Nephron (organoid): ENCODE measurements at regions not wholly inside any gene's neighbourhood (a gene's known extent, or its start where the extent isn't known, plus 50 kb on each side); places are given as distances from the start of the nearest gene placed in this dataset.
A peak's percentile ranks its signal among the peaks of the same experiment; 100 is the strongest.

ENCODE experiments used
- H3K27ac Mint-ChIP-seq, 3 experiments: 2 replicates each; pipeline ENCODE4 v1.8.0; 2020; ENCODE audit warnings: mixed read lengths in 3 of 3, mild to moderate bottlenecking in 2 of 3, moderate library complexity in 1 of 3
- H3K27me3 Mint-ChIP-seq: 2 replicates; pipeline ENCODE4 v1.8.0; 2021; ENCODE audit warnings: low read depth, mild to moderate bottlenecking, moderate library complexity, mixed read lengths
- H3K36me3 Mint-ChIP-seq: 2 replicates; pipeline ENCODE4 v1.8.0; 2020; ENCODE audit warnings: low read depth, mixed read lengths
- H3K4me1 Mint-ChIP-seq: 2 replicates; pipeline ENCODE4 v1.8.0; 2020; ENCODE audit warnings: mixed read lengths
- H3K4me3 Mint-ChIP-seq, 3 experiments: 2 replicates each; pipeline ENCODE4 v1.8.0; 2020; ENCODE audit warnings: mild to moderate bottlenecking in 3 of 3, mixed read lengths in 3 of 3, moderate library complexity in 2 of 3
- H3K9me3 Mint-ChIP-seq: 2 replicates; pipeline ENCODE4 v1.8.0; 2020; ENCODE audit warnings: mixed read lengths
- CTCF ChIP-seq, 3 experiments: fragments of 200-600 bp; sonication (generic); IDR thresholded peaks; one replicate each; pipeline ENCODE4 v1.5.0; 2021; ENCODE audit warnings: antibody characterized with exemption in 3 of 3; ENCODE audit not compliant: unreplicated experiment in 3 of 3

GRCh38 chr6:14974372-14974771, 271.5 kb upstream of the JARID2 start:
- H3K36me3 Mint-ChIP-seq: no peaks in the 10 kb centered on the region
- TF ChIP-seq CTCF (IDR thresholded peaks at IDR 0.05; ENCODE audit: unreplicated experiment in 3 of 3): no peak
- H3K4me3 Mint-ChIP-seq: no peak overlapping the region
- H3K9me3 Mint-ChIP-seq: peaks cover 5% of the 10 kb centered on the region
- no peaks in the 10 kb centered on the region for H3K27me3 Mint-ChIP-seq
- H3K4me1 Mint-ChIP-seq: peaks cover 7% of the 10 kb centered on the region
- peak overlapping the region in 1 of 3 experiments; percentile 5 for H3K27ac Mint-ChIP-seq

GRCh38 chr6:14974792-14975470, 270.9 kb upstream of the JARID2 start:
- TF ChIP-seq CTCF (IDR thresholded peaks at IDR 0.05; ENCODE audit: unreplicated experiment in 3 of 3): no peak
- Mint-ChIP-seq H3K4me1 (peaks cover 7% of the 10 kb centered on the region), H3K9me3 (peaks cover 3% of the 10 kb centered on the region), H3K27me3 (no peaks in the 10 kb centered on the region), H3K36me3 (no peaks in the 10 kb centered on the region), H3K27ac (peak overlapping the region in 2 of 3 experiments; percentile 4 to 21), H3K4me3 (no peak overlapping the region)

- H3K27me3 Mint-ChIP-seq: no peaks in the 10 kb centered on the region
- H3K36me3 Mint-ChIP-seq: no peaks in the 10 kb centered on the region
- TF ChIP-seq CTCF (IDR thresholded peaks at IDR 0.05; ENCODE audit: unreplicated experiment in 3 of 3): no peak
- peak overlapping the region in 2 of 3 experiments; percentile 4 to 21 for H3K27ac Mint-ChIP-seq
- peaks cover 7% of the 10 kb centered on the region for H3K4me1 Mint-ChIP-seq
- no peak overlapping the region for H3K4me3 Mint-ChIP-seq
- no peaks in the 10 kb centered on the region for H3K9me3 Mint-ChIP-seq
These were observed 270.4 kb upstream of the JARID2 start for GRCh38 chr6:14975471-14975817.

GRCh38 chr6:14977747-14978382, 268.0 kb upstream of the JARID2 start:
- Mint-ChIP-seq H3K4me1 (peaks cover 12% of the 10 kb centered on the region), H3K9me3 (no peaks in the 10 kb centered on the region), H3K27ac (no peak overlapping the region), H3K27me3 (no peaks in the 10 kb centered on the region), H3K36me3 (no peaks in the 10 kb centered on the region), H3K4me3 (no peak overlapping the region)
- no peak for TF ChIP-seq CTCF (IDR thresholded peaks at IDR 0.05; ENCODE audit: unreplicated experiment in 3 of 3)

- no peak for TF ChIP-seq CTCF (IDR thresholded peaks at IDR 0.05; ENCODE audit: unreplicated experiment in 3 of 3)
- Mint-ChIP-seq H3K27ac (no peak overlapping the region), H3K4me3 (no peak overlapping the region), H3K4me1 (peaks cover 29% of the 10 kb centered on the region), H3K36me3 (no peaks in the 10 kb centered on the region), H3K9me3 (no peaks in the 10 kb centered on the region), H3K27me3 (peaks cover 9% of the 10 kb centered on the region)
These were observed 263.9 kb upstream of the JARID2 start for GRCh38 chr6:14981960-14982359.
